ENCODE measurements at regions not wholly inside any gene's neighbourhood (a gene's known extent, or its start where the extent isn't known, plus 50 kb on each side); places are given as distances from the start of the nearest gene placed in this dataset.

GRCh38 chr7:52779004-52779403, 256.4 kb upstream of the POM121L12 start:
- H3K36me3 ChIP-seq = no peaks in the 10 kb centered on the region
- no peaks in the 10 kb centered on the region for H3K27me3 ChIP-seq
- no peak overlapping the region for H3K4me3 ChIP-seq
- H3K9me3 ChIP-seq = no peaks in the 10 kb centered on the region
- intact Hi-C loops (cut with DNase I) = no loop called here
- DNase-seq (no peak), ATAC-seq (no peak)
- no peaks in the 10 kb centered on the region for H3K4me1 ChIP-seq
- no peak overlapping the region for H3K27ac ChIP-seq
- TF ChIP-seq, protein P1, sequence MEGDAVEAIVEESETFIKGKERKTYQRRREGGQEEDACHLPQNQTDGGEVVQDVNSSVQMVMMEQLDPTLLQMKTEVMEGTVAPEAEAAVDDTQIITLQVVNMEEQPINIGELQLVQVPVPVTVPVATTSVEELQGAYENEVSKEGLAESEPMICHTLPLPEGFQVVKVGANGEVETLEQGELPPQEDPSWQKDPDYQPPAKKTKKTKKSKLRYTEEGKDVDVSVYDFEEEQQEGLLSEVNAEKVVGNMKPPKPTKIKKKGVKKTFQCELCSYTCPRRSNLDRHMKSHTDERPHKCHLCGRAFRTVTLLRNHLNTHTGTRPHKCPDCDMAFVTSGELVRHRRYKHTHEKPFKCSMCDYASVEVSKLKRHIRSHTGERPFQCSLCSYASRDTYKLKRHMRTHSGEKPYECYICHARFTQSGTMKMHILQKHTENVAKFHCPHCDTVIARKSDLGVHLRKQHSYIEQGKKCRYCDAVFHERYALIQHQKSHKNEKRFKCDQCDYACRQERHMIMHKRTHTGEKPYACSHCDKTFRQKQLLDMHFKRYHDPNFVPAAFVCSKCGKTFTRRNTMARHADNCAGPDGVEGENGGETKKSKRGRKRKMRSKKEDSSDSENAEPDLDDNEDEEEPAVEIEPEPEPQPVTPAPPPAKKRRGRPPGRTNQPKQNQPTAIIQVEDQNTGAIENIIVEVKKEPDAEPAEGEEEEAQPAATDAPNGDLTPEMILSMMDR (IDR thresholded peaks at IDR 0.05) = no peak

- H3K27ac ChIP-seq = no peak overlapping the region
- no peaks in the 10 kb centered on the region for H3K36me3 ChIP-seq
- DNase-seq = no peak
- no peaks in the 10 kb centered on the region for H3K9me3 ChIP-seq
- TF ChIP-seq, protein P1 (IDR thresholded peaks at IDR 0.05) = no peak
- intact Hi-C loops (cut with DNase I) = no loop called here
- H3K4me1 ChIP-seq = no peaks in the 10 kb centered on the region
- no peak overlapping the region for H3K4me3 ChIP-seq
- ATAC-seq = no peak
- no peaks in the 10 kb centered on the region for H3K27me3 ChIP-seq
Measured at GRCh38 chr7:52777051-52777822, 258.2 kb upstream of the POM121L12 start.

DNA sequence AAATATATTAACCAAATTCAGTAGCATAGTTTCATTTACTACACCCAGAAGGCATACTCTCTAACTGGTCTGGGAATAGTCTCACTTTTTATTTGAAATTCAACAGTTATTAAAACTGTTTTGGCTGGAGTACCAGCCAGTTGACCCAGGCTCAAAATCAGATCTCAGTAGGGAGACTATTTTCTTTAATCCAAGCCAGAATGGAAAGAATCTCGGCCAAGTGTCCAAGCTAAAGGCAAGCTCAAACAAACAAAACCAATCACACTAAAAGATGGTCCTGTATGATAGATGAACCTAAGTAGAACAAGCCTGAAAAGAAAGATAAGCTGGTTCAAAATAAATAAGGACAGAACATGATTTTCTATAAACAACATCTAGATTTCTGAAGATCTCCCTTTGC, 259.6 kb upstream of the POM121L12 start:
- no peak overlapping the region for H3K4me3 ChIP-seq
- no peak overlapping the region for H3K27ac ChIP-seq
- TF ChIP-seq, protein P1 (IDR thresholded peaks at IDR 0.05) = no peak
- ATAC-seq (no peak), DNase-seq (no peak)
- intact Hi-C loops (cut with DNase I) = no loop called here
- H3K4me1 ChIP-seq = no peaks in the 10 kb centered on the region
- no peaks in the 10 kb centered on the region for H3K9me3 ChIP-seq
- H3K36me3 ChIP-seq = no peaks in the 10 kb centered on the region
- no peaks in the 10 kb centered on the region for H3K27me3 ChIP-seq

DNA sequence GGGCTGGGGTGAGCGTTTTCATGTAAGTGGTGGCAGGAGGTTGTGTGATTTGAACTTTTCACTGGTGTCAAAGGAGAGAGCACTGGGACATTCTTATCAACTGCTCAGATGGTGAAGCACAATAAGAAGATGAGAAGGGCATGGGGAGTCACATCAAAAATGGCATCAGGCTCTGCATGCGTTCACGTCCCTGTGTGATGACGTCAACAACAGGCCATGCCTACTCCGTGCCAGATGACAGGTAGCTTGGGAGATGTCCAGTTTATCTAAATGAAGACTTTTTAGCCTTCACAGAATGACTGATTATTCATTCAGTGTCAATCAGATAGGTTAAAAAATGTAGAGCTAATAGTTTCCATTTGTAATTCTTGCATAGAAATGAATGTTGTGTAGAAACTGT, 264.3 kb upstream of the POM121L12 start:
- intact Hi-C loops (cut with DNase I) = no loop called here
- ATAC-seq = no peak

GRCh38 chr7:52764492-52765169, 270.8 kb upstream of the POM121L12 start:
- intact Hi-C loops (cut with DNase I) = no loop called here
- no peaks in the 10 kb centered on the region for H3K36me3 ChIP-seq
- H3K27ac ChIP-seq = no peak overlapping the region
- no peaks in the 10 kb centered on the region for H3K27me3 ChIP-seq
- DNase-seq (no peak), ATAC-seq (no peak)
- no peaks in the 10 kb centered on the region for H3K4me1 ChIP-seq
- H3K4me3 ChIP-seq = no peak overlapping the region
- H3K9me3 ChIP-seq = no peaks in the 10 kb centered on the region
- TF ChIP-seq, protein P1 (IDR thresholded peaks at IDR 0.05) = no peak

More for the DNA sequence above, 264.3 kb upstream of the POM121L12 start:
- no peaks in the 10 kb centered on the region for H3K27me3 ChIP-seq
- H3K36me3 ChIP-seq = no peaks in the 10 kb centered on the region
- no peak overlapping the region for H3K27ac ChIP-seq
- H3K9me3 ChIP-seq = no peaks in the 10 kb centered on the region
- no peaks in the 10 kb centered on the region for H3K4me1 ChIP-seq
- TF ChIP-seq, protein P1 (IDR thresholded peaks at IDR 0.05) = no peak
- DNase-seq = no peak
- no peak overlapping the region for H3K4me3 ChIP-seq
